Mucosa of rectum (tissue), 2 donors: ENCODE measurements at regions not wholly inside any gene's neighbourhood (a gene's known extent, or its start where the extent isn't known, plus 50 kb on each side); places are given as distances from the start of the nearest gene placed in this dataset.

Source experiments
- H3K27ac ChIP-seq, 2 donors: one replicate each; pipeline ENCODE4 v1.7.0; 2013; ENCODE audit warnings: inconsistent platforms in 2 of 2, low read depth in 2 of 2, low read length in 2 of 2
- H3K27me3 ChIP-seq, 2 donors: one replicate each; pipeline ENCODE4 v1.7.0; 2013; ENCODE audit warnings: low read length in 2 of 2; ENCODE audit not compliant: control insufficient read depth in 2 of 2, insufficient read depth in 2 of 2
- H3K36me3 ChIP-seq, 2 donors: one replicate each; pipeline ENCODE4 v1.7.0; 2013; ENCODE audit warnings: low read length in 2 of 2; ENCODE audit not compliant: control insufficient read depth in 2 of 2, insufficient read depth in 2 of 2
- H3K4me1 ChIP-seq, 2 donors: one replicate each; pipeline ENCODE4 v1.7.0; 2013; ENCODE audit warnings: low read length in 2 of 2, mild to moderate bottlenecking in 1 of 2; ENCODE audit not compliant: control insufficient read depth in 2 of 2, insufficient read depth in 2 of 2
- H3K4me3 ChIP-seq, 2 donors: one replicate each; pipeline ENCODE4 v1.7.0; 2013; ENCODE audit warnings: low read length in 2 of 2
- H3K9ac ChIP-seq, 2 donors: one replicate each; pipeline ENCODE4 v1.7.0; 2013; ENCODE audit warnings: low read length in 2 of 2, low read depth in 1 of 2, mild to moderate bottlenecking in 1 of 2
- H3K9me3 ChIP-seq, 2 donors: one replicate each; pipeline ENCODE4 v1.7.0; 2013; ENCODE audit warnings: low read length in 2 of 2; ENCODE audit not compliant: control insufficient read depth in 2 of 2
- donor health status: healthy.
- donor health status: Normal muscosa, but diverticular disease.

DNA sequence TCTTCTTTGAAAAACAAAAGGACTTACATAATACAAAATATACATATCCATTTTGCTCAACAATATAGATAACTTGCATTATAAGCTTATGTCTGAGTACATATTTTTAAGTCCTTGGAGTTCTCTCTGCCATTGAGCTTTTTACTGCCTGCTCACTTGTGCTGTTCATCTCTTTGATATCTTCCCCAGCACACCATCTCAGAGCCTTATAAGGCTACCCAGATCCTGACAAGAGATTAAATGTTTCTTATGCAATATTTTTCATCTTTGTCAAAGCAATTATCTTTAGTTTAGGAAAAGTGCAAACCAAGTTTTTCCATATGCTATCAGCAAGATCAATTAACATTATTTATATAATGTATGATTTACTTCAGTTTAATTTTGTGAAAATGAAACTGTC, 60.7 kb upstream of the ITGA1 start:
- Histone ChIP-seq H3K27me3 (no peaks in the 10 kb centered on the region), H3K9me3 (no peaks in the 10 kb centered on the region), H3K4me1 (peaks cover 8 to 12% of the 10 kb centered on the region in 2 donors), H3K36me3 (no peaks in the 10 kb centered on the region), H3K27ac (no peak overlapping the region), H3K9ac (no peak overlapping the region), H3K4me3 (no peak overlapping the region)

DNA sequence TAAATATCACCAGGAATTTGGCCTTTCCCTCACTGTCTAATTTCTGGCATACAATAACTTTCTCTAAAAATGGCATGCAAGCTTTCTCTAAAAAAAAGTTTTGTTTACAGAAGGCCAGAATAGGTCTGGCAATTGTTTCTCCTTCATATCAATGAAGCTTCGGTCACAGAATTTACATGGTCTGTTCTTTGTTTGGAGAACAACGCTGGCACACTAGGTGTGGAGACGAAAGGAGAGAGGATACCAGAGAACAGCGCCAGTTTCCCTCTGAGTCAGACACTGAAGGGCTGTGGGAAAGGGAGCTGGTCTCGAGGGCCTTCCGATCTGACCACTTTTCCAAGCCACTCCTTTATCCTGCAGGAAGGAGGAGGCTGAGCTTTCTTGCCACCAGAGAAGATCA, 60.1 kb upstream of the ITGA1 start:
- H3K9ac ChIP-seq: no peak overlapping the region
- H3K4me3 ChIP-seq: no peak overlapping the region
- peak overlapping the region; percentile 11 to 53 for H3K27ac ChIP-seq
- H3K4me1 ChIP-seq: peaks cover 8 to 12% of the 10 kb centered on the region in 2 donors
- no peaks in the 10 kb centered on the region for H3K9me3 ChIP-seq
- H3K27me3 ChIP-seq: no peaks in the 10 kb centered on the region
- no peaks in the 10 kb centered on the region for H3K36me3 ChIP-seq

DNA sequence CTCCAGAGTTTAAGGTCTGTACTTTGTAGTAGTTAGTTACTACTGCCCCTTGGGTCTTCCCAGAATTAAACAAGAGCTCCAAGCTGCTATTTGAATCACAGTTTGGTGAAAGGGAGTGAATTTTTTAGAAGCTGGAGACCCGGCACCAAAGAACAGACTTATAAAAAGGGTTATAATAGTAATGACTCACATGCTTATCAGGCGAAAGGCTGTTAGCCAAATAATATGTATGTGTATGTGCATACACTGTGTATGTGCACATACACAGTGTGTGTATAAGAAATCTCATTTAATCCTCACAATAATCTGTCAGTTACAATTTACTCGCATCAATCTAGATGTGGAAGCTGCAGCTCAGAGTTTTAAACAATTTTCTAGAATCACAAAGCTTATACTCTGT, 59.5 kb upstream of the ITGA1 start:
- H3K4me3 ChIP-seq: no peak overlapping the region
- H3K9ac ChIP-seq: no peak overlapping the region
- peaks cover 8 to 12% of the 10 kb centered on the region in 2 donors for H3K4me1 ChIP-seq
- H3K36me3 ChIP-seq: no peaks in the 10 kb centered on the region
- H3K9me3 ChIP-seq: no peaks in the 10 kb centered on the region
- H3K27ac ChIP-seq: peak overlapping the region in 1 of 2 donors; percentile 11
- no peaks in the 10 kb centered on the region for H3K27me3 ChIP-seq

DNA sequence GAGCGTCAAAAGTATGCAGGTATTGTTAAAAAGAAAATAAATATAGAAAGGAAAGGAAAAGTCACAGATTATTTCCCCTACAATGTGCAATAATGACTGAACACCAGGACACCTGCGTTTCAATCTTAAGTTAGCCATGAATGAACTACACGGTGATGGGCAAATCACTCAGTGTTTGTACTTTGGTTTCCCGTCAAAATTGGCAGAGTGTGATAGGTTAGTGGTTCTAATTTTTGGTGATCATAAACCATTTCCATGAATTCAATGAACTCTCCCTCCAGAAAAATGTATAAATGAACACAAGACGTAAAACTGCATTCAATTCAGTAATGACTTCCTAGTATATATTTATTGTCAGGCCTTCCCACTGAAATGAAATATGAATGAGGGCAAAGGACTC, 59.0 kb upstream of the ITGA1 start:
- Histone ChIP-seq H3K9ac (no peak overlapping the region), H3K4me3 (no peak overlapping the region), H3K4me1 (peaks cover 8 to 12% of the 10 kb centered on the region in 2 donors), H3K27ac (no peak overlapping the region), H3K36me3 (no peaks in the 10 kb centered on the region), H3K27me3 (no peaks in the 10 kb centered on the region), H3K9me3 (no peaks in the 10 kb centered on the region)

DNA sequence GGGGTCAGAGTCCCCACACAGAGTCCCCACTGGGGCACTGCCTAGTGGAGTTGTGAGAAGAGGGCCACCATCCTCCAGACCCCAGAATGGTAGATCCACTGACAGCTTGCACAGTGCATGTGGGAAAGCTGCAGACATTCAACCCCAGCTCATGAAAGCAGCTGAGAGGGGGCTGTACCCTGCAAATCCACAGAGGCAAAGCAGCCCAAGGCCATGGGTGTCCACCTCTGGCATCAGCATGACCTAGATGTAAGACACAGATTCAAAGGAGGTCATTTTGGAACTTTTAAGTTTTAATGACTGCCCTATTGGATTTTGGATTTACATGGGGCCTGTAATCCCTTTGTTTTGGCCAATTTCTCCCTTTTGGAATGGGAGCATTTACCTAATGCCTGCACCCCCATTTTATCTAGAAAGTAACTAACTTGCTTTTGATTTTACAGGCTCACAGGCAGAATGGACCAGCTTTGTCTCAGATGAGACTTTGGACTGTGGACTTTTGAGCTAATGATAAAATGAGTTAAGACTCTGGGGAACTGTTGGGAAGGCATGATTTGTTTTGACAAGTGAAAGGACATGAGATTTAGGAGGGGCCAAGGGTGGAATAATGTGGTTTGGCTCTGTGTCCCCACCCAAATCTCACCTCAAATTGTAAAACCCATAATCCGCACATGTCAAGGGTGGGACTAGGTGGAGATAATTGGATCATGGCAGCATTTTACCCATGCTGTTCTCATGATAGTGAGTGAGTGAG, 56.3 kb upstream of the ITGA1 start:
- Histone ChIP-seq H3K4me3 (no peak overlapping the region), H3K4me1 (peaks cover 0 to 1% of the 10 kb centered on the region in 2 donors), H3K27ac (no peak overlapping the region), H3K9ac (no peak overlapping the region), H3K36me3 (no peaks in the 10 kb centered on the region), H3K9me3 (no peaks in the 10 kb centered on the region), H3K27me3 (no peaks in the 10 kb centered on the region)

DNA sequence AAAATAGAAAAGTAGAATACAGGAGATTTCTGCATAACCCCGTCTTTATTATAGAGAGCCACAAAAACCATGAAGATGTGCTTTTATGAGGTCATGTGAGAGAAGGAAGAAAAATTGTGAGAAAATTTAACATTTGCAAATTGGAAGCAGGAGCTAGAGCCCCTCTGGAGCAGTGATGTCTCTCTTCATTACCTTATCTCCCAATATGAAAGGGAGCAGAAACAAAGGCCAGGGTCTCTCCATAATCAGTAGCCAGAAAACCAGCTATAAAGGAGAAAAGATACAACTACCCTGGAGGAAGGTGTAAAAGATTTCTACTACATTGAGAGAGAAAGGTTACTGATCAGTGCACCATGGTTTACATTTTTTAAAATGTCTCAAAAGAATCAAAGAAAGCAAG, 53.2 kb upstream of the ITGA1 start:
- Histone ChIP-seq H3K27me3 (no peaks in the 10 kb centered on the region), H3K4me1 (no peaks in the 10 kb centered on the region), H3K36me3 (no peaks in the 10 kb centered on the region), H3K9ac (no peak overlapping the region), H3K9me3 (no peaks in the 10 kb centered on the region), H3K4me3 (no peak overlapping the region), H3K27ac (no peak overlapping the region)

DNA sequence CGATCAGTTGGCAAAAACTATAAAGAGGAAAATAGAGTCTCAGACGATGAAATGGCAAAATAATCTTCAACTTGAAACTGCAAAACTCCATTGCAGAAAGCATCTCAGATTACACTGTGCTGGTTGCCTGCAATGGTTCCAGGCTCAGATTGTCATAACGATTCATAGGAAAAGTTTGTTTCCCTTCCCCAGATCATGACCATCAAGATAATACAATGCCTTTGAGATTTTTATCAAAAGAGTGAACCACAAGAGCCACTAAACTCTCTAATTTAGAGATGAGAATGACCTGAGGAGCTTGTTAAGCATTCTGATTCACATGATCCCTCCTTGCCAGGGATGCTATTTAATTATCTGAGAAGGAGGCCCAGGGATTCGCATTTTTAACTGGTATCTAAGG, 52.6 kb upstream of the ITGA1 start:
- no peaks in the 10 kb centered on the region for H3K27me3 ChIP-seq
- no peak overlapping the region for H3K27ac ChIP-seq
- H3K9me3 ChIP-seq: no peaks in the 10 kb centered on the region
- H3K4me3 ChIP-seq: no peak overlapping the region
- no peak overlapping the region for H3K9ac ChIP-seq
- no peaks in the 10 kb centered on the region for H3K36me3 ChIP-seq
- H3K4me1 ChIP-seq: no peaks in the 10 kb centered on the region
